ENCODE measurements at regions not wholly inside any gene's neighbourhood (a gene's known extent, or its start where the extent isn't known, plus 50 kb on each side); places are given as distances from the start of the nearest gene placed in this dataset.

GRCh38 chr11:97201743-97202612 is 812.2 kb downstream of the JRKL start:
- no peak for DNase-seq (ENCODE audit: low read depth)
- no peak for TF ChIP-seq CTCF (IDR thresholded peaks at IDR 0.05; ENCODE audit: insufficient read depth, low read length)
- no peak overlapping the region for H3K4me3 ChIP-seq (ENCODE audit: low read depth, low read length)

DNA sequence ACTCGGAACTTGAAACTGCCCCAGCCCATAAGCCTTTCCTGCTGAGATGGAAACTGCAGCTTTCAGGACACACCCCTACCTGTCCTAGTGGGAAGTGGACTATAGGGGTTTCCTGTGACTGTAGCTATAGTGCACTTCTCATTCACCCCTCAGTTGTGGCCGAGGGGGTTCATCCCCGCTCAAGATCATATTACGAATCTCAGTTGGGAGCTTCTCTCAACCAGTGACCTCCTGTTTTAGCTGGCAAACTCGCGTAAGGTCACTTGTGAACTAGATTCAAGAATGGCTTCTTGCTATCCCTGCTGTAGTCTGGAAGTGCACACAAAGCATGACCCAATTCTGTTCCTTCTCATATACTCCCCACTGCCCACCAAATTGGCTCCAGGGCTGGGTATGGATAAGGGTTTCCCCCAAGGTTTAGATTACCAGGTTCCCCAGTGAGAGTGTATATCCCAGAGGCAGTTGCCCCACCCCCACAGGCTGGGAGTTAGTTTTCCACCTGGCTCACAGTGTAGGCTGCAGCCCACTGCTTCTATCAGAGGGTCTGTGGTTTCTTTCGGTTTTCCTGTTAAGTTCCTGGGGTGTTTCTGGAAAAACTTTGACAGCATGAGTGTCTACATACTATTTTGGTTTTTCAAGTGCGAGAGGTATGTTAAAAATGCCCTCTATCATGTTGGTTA is 812.9 kb downstream of the JRKL start:
- DNase-seq (ENCODE audit: low read depth), result no peak
- no peak overlapping the region for H3K4me3 ChIP-seq (ENCODE audit: low read depth, low read length)
- TF ChIP-seq CTCF (IDR thresholded peaks at IDR 0.05; ENCODE audit: insufficient read depth, low read length), result no peak

- H3K4me3 ChIP-seq (ENCODE audit: low read depth, low read length), result no peak overlapping the region
- TF ChIP-seq CTCF (IDR thresholded peaks at IDR 0.05; ENCODE audit: insufficient read depth, low read length), result no peak
These were observed 828.2 kb downstream of the JRKL start for GRCh38 chr11:97218011-97218410.

DNA sequence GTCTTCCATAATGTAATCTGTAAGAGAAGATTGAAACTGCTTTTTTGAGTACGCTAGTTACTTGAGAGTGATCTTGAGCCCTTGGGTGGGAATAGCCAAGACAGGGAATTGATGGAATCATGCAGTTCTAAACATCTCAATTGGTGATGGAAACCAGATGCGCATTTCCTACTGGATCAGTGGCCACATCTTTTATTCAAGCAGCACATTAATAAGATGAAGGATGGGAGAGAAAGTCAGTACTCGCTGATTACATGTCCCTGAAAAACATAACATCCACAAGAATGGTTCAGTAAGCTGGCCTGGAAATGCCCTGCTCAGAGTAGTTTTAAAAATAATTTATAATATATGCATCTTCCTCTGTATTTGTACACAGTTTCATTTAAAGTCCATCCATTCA is 833.8 kb downstream of the JRKL start:
- DNase-seq (ENCODE audit: low read depth), result no peak
- H3K4me3 ChIP-seq (ENCODE audit: low read depth, low read length), result no peak overlapping the region
- TF ChIP-seq CTCF (IDR thresholded peaks at IDR 0.05; ENCODE audit: insufficient read depth, low read length), result no peak

More at GRCh38 chr11:97218011-97218410, 828.2 kb downstream of the JRKL start:
- DNase-seq (ENCODE audit: low read depth), result no peak

DNA sequence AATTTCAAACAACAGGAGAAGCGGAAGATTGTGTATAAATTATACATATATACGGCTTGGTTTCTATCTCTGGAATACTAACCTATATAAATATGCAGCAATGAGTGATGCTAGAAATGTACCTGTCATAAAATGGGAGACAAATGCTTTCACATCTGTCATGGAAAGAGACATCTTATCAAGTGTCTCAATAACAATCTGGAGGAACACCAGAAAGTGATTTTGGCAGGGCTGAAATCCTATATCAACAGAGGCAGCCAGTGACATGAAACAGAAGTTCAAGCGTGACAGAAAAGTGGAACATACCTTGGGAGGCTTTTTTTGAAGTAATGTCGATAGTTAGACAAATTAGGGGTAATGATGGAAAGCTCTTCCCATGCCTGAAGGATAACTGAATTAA is 834.6 kb downstream of the JRKL start:
- DNase-seq (ENCODE audit: low read depth), result no peak
- no peak overlapping the region for H3K4me3 ChIP-seq (ENCODE audit: low read depth, low read length)
- TF ChIP-seq CTCF (IDR thresholded peaks at IDR 0.05; ENCODE audit: insufficient read depth, low read length), result no peak

DNA sequence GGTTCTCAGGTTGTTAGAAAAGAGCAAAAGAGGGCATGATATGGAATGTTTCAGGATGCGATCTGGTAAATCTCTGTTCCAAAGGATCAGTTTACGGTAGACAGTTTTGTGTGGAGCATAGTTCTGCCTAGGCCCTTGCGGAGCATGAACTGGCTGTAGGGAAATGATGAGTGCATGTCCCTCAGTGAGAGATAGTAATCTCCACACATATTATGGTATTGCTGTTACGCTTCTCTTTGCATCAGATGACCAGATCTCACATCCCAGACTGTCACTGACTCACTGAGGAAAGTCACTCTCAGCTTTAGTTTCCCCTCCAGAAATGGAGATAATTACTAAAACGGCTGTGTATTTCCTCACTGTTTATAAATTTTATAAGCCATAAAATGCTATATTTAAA is 836.0 kb downstream of the JRKL start:
- TF ChIP-seq CTCF (IDR thresholded peaks at IDR 0.05; ENCODE audit: insufficient read depth, low read length), result no peak
- no peak overlapping the region for H3K4me3 ChIP-seq (ENCODE audit: low read depth, low read length)
- no peak for DNase-seq (ENCODE audit: low read depth)

Data from fibroblast of the aortic adventitia (primary cell).